ENCODE measurements at regions not wholly inside any gene's neighbourhood (a gene's known extent, or its start where the extent isn't known, plus 50 kb on each side); places are given as distances from the start of the nearest gene placed in this dataset.

- DNase-seq = no peak
These were observed 70.3 kb upstream of the F3 start for GRCh38 chr1:94611681-94612475.

GRCh38 chr1:94609619-94610018 lies 68.1 kb upstream of the F3 start:
- no peak for DNase-seq

GRCh38 chr1:94608852-94609530 lies 67.4 kb upstream of the F3 start:
- no peak for DNase-seq

- no peak for DNase-seq
These were observed 66.7 kb upstream of the F3 start for GRCh38 chr1:94608142-94608851.

GRCh38 chr1:94607398-94607797 lies 65.8 kb upstream of the F3 start:
- DNase-seq = no peak

GRCh38 chr1:94606471-94606870 lies 64.9 kb upstream of the F3 start:
- DNase-seq = no peak

- DNase-seq = no peak
These were observed 62.1 kb upstream of the F3 start for GRCh38 chr1:94603663-94604062.

GRCh38 chr1:94602802-94603625 lies 61.5 kb upstream of the F3 start:
- DNase-seq = peak; percentile 40

- peak; percentile 74 for DNase-seq
These were observed 60.8 kb upstream of the F3 start for GRCh38 chr1:94602316-94602715.

- no peak for DNase-seq
These were observed 59.0 kb upstream of the F3 start for GRCh38 chr1:94600556-94600955.

GRCh38 chr1:94599095-94599813 lies 57.7 kb upstream of the F3 start:
- DNase-seq = peak; percentile 41

- DNase-seq = peak; percentile 42
These were observed 56.1 kb upstream of the F3 start for GRCh38 chr1:94597701-94598100.

GRCh38 chr1:94596260-94596659 lies 54.7 kb upstream of the F3 start:
- no peak for DNase-seq

- DNase-seq = no peak
These were observed 54.1 kb upstream of the F3 start for GRCh38 chr1:94595658-94596057.

GRCh38 chr1:94593611-94594010 lies 52.1 kb upstream of the F3 start:
- no peak for DNase-seq

GRCh38 chr1:94592571-94592920 lies 51.0 kb upstream of the F3 start:
- DNase-seq = no peak

GRCh38 chr1:94591823-94592570 lies 50.4 kb upstream of the F3 start:
- DNase-seq = no peak

All from suppressor macrophage treated with lipopolysaccharide for 4 hours (primary cell).